K562 (cell line): ENCODE measurements at regions not wholly inside any gene's neighbourhood (a gene's known extent, or its start where the extent isn't known, plus 50 kb on each side); places are given as distances from the start of the nearest gene placed in this dataset.

ENCODE experiments used
- AFF4 ChIP-seq: sonication (generic); formaldehyde crosslinking; IDR thresholded peaks from 2 replicates; pipeline ENCODE4 v1.8.0; 2023; ENCODE audit warnings: mild to moderate bottlenecking, missing genetic modification reagents
- ARID2 ChIP-seq: fragments of 450-650 bp; IDR thresholded peaks from 2 replicates; pipeline ENCODE4 v1.6.1; 2017; ENCODE audit warnings: antibody characterized with exemption, mild to moderate bottlenecking
- ATF2 ChIP-seq: sonication (generic); formaldehyde crosslinking; IDR thresholded peaks from 2 replicates; pipeline ENCODE4 v1.8.1; 2022; ENCODE audit warnings: missing genetic modification reagents
- CEBPB ChIP-seq: fragments of 450-650 bp; IDR thresholded peaks from 2 replicates; pipeline ENCODE4 v1.6.1; 2016; ENCODE audit warnings: missing genetic modification characterization, missing compliant biosample characterization
- CTCF ChIP-seq, 3 experiments: IDR thresholded peaks in 2 of 3; conservative IDR thresholded peaks in 1 of 3; 2 replicates each; pipeline ENCODE4 v1.5.1; 2011 to 2012; ENCODE audit warnings: low read length in 3 of 3, mild to moderate bottlenecking in 3 of 3, control low read depth in 2 of 3, improper control_type of control experiment in 1 of 3, inconsistent platforms in 1 of 3, low read depth in 1 of 3, mixed read lengths in 1 of 3, moderate library complexity in 1 of 3; ENCODE audit not compliant: insufficient read depth in 2 of 3
- FOXK1 ChIP-seq: sonication (generic); formaldehyde crosslinking; IDR thresholded peaks from 2 replicates; pipeline ENCODE4 v1.8.0; 2022; ENCODE audit warnings: missing genetic modification reagents, mild to moderate bottlenecking, borderline replicate concordance
- JUND ChIP-seq, 2 experiments: IDR thresholded peaks; 2 replicates in 1 of 2; 3 replicates in 1 of 2; pipeline ENCODE4 v1.6.1; 2011; ENCODE audit warnings: borderline replicate concordance in 2 of 2, low read depth in 2 of 2, low read length in 2 of 2, improper control_type of control experiment in 1 of 2, missing biosample characterization in 1 of 2, missing genetic modification characterization in 1 of 2, missing genetic modification reagents in 1 of 2
- LEF1 ChIP-seq: fragments of 450-650 bp; IDR thresholded peaks from 2 replicates; pipeline ENCODE4 v1.6.1; 2016; ENCODE audit warnings: mild to moderate bottlenecking
- NFRKB ChIP-seq: fragments of 450-650 bp; IDR thresholded peaks from 2 replicates; pipeline ENCODE4 v1.6.1; 2016; ENCODE audit warnings: low read depth
- POLR2AphosphoS5 ChIP-seq: IDR thresholded peaks from 2 replicates; pipeline ENCODE4 v1.6.1; 2011; ENCODE audit warnings: mild to moderate bottlenecking, low read depth, low read length, moderate library complexity; ENCODE audit not compliant: control insufficient read depth, insufficient read depth
- SFPQ ChIP-seq: fragments of 200-400 bp; formaldehyde crosslinking; IDR thresholded peaks from 2 replicates; pipeline ENCODE4 v1.6.1; 2017; ENCODE audit warnings: mild to moderate bottlenecking, low read depth, low read length, moderate library complexity
- YY1 ChIP-seq, 3 experiments: IDR thresholded peaks; 2 replicates each; pipeline ENCODE4 v1.6.1; 2011; ENCODE audit warnings: low read length in 2 of 3, mild to moderate bottlenecking in 2 of 3, moderate library complexity in 2 of 3, borderline replicate concordance in 1 of 3, control low read depth in 1 of 3, low read depth in 1 of 3; ENCODE audit not compliant: insufficient read depth in 3 of 3, insufficient replicate concordance in 2 of 3, control insufficient read depth in 1 of 3, insufficient read length in 1 of 3; ENCODE audit errors: extremely low read depth in 1 of 3
- ZSCAN32 ChIP-seq: fragments of 450-650 bp; formaldehyde crosslinking; IDR thresholded peaks from 2 replicates; pipeline ENCODE4 v1.4.0; 2020; ENCODE audit warnings: mild to moderate bottlenecking, moderate library complexity

GRCh38 chr20:47843886-47844567 is 58.7 kb upstream of the SULF2 start:
- no peak for TF ChIP-seq YY1 (IDR thresholded peaks at IDR 0.05; ENCODE audit: borderline replicate concordance in 1 of 3, control insufficient read depth in 1 of 3, extremely low read depth in 1 of 3, insufficient read depth in 3 of 3, insufficient read length in 1 of 3, insufficient replicate concordance in 2 of 3, low read depth in 1 of 3, low read length in 2 of 3)
- TF ChIP-seq CTCF (IDR thresholded peaks at IDR 0.05 in 2 of 3, conservative IDR thresholded peaks at IDR 0.05 in 1 of 3; ENCODE audit: insufficient read depth in 2 of 3, low read depth in 1 of 3, low read length in 3 of 3), result no peak
- TF ChIP-seq ZSCAN32 (CRISPR knock-in tag), result no peak
- TF ChIP-seq JUND (IDR thresholded peaks at IDR 0.05; ENCODE audit: borderline replicate concordance, low read depth, low read length), result no peak
- TF ChIP-seq JUND (tag; IDR thresholded peaks at IDR 0.05; ENCODE audit: borderline replicate concordance, low read depth, low read length), result no peak
- TF ChIP-seq NFRKB, result no peak
- no peak for TF ChIP-seq POLR2AphosphoS5
- no peak for TF ChIP-seq AFF4 (CRISPR knock-in tag)
- TF ChIP-seq SFPQ, result no peak
- TF ChIP-seq FOXK1, result no peak
- TF ChIP-seq ATF2 (CRISPR knock-in tag), result no peak
- no peak for TF ChIP-seq ARID2
- no peak for TF ChIP-seq CEBPB (tag)
- TF ChIP-seq LEF1, result no peak
